Epidermal melanocyte (primary cell): ENCODE measurements at regions not wholly inside any gene's neighbourhood (a gene's known extent, or its start where the extent isn't known, plus 50 kb on each side); places are given as distances from the start of the nearest gene placed in this dataset.

Source experiments
- DNase-seq: peaks from one replicate; pipeline ENCODE4 v3.0.0; 2011; ENCODE audit warnings: low spot score; ENCODE audit not compliant: insufficient read length

DNA sequence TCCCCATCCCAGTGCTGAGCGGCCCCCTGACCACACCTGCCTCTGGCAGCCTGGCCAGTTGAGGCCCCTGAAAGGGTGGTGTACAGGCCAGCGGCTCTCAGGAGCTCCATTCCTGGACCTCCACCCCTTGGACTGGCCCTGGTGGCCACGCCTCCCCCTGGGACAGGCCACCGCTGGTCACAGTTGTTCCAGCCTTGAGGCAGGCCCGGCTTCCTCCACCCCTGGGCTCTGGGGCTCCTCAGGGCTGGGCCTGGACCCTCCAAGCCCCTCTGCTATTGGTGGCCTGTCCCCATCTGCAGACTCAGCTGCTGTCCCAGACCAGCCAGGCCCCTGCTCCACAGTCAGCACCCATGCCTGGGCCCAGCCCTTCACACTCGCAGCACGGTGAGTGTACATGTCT, 93.2 kb upstream of the NKX1-1 start:
- no peak for DNase-seq

DNA sequence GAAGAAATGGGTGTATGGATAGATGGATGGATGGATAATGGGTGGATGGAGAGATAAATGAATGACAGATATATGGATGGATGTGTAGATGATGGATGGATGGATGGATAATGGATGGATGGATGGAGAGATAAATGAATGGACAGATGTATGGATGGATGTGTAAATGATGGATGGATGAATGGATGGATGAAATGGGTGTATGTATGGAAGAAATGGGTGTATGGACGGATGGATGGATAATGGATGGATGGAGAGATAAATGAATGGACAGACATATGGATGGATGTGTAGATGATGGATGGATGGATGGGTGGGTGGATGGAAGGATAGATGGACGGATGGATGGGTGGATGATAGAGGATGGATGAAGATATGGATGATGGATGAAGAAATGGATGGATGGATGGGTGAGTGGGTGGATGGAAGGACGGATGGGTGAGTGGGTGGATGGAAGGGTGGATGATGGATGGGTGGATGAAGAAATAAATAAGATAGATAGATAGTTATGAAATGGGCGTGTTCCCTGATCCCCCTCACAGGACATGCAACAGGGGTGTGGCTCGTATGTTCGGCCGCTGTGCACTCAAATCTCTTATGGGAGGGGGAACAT, 91.1 kb upstream of the NKX1-1 start:
- DNase-seq, result no peak

DNA sequence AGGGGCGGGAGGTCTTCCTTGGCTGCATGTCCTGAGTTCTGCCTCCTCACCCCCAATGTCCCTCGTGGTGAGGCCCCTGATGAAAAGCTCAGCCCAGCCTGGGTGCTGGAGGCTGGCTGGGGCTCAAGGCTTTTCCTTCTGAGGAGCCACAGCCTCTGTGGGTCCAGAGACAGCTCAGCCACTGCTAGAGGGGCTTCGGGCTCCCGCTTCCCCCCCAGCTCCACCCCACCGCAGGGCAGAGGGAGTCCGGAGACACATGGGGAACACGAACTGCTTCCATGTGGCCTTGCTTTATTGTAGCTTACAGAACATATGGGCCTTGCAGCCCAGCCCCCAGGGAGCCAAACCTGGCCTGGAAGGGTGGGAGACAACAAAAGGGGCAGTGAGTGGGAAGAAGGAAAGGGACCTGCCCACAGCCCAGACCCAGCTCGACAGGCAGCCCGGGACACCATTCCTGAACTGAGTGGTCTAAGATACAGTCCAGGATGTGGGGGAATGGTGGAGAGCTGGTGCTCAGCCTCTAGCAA, 89.9 kb upstream of the NKX1-1 start:
- no peak for DNase-seq

DNA sequence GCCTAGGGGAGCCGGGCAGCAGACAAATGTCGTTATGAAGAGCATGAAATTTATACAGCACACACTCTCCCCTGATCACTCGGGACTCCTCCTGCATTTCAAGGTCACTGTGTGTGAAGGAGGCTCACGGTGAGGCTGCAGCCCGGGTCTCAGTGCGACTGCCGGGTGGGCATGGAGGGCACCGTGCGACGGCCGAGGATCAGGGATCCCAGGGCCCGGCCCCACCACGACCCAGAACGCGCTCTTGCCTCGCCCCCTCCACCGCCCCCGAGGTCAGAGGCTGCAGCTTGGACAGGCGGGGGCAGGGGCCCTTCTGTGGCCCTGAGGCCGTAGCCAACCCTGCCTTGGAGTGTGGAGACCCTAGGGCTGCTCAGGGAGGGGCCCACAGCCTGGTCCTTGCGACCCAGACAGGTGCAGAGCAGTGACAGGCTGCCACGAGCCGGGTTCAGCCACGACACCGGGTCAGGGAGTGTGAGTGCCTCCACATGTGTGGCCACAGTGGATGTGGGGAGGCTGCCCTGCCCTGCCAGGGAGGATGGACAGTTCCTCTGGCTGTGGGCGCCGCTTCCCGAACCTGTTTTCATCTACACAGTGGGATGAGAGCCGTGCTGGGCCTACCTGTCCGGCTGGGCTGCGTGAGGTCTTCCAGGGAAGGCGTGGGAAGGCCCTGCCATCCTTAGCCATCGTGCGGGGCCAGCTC, 89.3 kb upstream of the NKX1-1 start:
- no peak for DNase-seq

DNA sequence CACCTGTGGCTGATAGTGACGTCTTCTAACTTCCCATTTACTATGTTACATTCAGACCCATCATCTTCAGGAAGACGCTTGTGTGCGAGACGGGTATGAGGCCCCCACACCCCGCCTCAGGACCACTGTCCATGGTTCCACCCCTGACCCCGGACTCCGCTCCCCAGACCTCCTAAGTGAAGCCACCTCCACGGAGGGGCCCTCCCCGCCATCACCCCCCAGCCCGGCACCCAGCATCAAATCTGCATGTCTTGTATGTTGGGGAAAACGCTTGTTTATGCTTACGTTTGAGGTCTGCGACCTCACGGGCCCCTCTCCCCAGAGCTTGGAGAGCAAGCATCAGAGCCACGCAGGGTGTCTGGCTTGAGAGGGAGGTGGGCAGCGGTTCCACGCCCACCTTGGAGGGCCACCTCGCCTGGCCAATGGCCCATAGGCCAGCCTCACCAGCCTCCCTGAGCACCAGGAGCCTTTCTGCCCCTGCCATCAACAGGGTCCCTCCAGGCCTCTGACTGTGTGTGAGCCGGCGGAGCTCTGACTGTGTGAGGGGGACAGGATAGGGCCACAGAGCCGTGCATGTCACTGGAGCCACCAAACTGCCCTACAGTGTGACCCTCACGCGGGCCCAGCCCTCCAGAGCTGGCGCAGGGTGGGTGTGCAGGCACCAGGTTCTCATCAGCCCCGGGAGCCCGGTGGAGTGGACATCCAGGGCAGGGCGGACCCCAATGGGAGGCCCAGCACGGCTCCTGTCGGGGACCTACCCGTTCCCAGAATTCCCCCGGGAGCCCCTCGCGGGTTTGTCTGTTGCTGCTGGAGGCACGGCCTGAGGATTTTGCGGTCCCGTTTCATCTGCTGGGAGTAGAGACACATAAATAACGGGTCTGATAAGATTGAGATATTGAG, 88.4 kb upstream of the NKX1-1 start:
- no peak for DNase-seq

DNA sequence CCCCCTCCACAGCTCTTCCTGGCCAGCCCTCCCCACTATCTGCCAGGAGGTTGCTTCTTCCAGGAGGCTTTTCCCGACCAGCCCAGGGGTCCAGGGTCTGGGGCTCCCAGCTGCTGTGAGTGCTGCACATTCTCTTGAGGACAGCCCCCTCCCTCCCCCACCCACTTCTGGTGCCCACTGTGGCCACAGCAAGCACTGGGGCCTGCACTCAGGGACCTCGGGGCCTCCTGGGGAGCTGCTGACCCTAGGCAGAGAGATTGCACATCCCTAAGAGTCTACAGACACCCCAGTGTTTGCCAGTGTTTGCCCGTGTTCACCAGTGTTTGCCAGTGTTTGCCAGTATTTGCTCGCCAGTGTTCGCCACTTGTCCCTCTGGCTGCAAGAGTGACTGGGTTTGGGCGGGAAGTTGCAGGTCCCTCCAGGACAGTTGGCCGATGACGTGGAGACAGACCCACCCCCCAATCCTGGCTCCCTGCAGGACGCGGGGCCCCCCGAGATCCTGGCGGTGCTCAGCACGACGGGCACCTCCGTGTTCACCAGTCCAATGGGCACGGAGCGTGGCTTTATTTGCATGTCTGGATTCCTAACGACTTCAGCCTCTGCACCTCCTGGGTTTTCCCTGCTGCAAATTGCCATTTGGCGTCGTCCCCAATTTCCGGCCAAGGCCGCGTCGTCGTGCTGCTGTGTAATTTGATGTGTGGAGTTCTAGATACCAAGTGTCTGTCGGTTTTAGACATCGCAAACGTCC, 87.5 kb upstream of the NKX1-1 start:
- DNase-seq, result no peak

DNA sequence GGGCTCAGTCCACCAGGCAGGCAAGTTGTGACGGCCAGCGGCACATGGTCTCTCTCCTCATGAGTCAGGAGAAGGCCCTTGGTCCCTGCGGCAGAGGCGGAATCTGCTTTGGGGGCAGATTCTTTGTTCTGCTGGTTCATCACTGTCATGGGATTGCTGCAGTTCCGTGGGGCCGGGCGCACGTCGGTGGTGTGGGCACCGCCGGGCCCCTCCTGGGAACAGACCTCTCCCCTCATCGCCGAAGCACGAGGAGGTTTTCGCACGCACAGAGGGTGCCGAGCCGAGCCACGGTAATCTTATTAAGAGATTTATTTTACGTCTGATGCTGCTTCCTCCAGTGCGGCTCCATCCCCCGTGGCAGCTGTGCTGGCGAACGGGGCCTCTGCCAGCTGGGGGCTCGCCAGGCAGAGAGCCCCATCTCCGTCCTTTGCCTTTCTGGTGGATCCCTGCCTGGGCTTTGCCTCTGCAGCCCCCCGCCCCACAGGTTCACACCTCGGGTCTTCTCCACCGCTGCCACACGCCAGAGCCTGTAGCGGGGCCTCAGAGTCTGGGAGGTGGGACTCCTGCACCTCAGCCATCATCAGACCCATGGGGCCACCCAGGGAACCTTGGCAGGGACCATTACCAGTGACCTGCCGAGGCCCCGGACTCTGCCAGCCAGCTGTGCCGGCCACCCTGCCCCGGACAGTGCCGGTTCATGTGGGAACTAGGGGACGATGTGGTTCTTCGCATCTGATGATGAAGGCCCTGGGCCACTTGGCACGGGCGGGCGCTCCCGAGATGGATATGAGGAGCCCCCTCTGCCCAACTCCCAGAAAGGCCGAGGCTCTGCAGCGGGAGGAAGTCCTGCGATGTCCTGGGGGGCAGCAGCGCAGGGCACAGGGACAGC, 86.7 kb upstream of the NKX1-1 start:
- no peak for DNase-seq

DNA sequence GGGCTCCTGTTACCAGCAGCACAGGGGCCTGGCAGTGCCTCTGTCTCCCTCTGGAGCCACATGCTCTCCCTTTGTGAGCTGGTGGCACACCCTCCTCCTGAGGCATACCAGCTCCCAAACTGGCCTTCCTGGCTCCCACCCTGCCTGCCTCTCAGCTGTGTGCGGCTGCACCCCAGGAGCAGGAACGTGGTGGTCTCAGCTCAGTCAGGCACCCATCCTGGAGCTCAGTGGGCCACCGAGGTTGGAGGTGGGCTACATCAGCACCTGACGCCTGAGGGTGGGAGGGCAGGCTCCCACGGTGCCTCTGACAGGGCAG, 85.9 kb upstream of the NKX1-1 start:
- no peak for DNase-seq

DNA sequence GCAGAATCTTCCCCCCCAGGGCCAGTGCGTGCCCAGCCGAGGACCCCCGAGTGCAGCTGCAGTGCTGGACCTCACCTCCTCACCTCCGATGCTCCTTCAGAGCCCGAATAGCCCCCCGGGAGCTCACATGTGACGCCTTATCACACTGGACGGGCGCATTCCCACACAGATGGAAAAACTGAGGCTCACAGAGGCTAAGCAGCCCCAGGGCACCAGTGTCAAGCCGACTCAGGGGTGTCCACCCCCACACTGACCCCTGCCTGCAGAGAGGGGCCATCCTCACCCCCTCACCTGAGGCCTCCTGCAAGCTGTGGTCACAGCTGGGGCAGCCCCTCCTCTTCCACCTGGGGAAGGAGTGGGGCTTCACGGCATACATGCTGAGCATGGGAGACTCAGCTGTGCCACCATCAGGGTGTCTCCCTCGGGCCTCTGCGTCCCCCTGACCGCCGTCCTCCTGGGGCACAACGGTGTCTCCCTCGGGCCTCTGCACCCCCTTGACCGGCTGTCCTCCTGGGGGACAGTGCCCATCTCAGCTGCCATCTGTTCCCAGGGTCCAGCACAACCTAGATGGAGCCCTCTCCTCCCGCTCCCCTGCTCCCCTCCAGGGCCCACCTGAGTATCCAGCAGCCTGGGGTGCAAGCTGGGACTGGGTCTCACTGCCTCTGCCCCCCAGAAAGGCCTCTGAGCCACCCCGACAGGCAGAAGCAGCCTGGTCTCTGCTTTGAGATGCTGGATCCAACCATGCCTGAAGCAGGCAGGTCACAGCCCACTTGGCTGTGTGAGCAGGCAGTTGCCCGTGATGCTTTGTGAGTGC, 85.3 kb upstream of the NKX1-1 start:
- DNase-seq, result no peak

DNA sequence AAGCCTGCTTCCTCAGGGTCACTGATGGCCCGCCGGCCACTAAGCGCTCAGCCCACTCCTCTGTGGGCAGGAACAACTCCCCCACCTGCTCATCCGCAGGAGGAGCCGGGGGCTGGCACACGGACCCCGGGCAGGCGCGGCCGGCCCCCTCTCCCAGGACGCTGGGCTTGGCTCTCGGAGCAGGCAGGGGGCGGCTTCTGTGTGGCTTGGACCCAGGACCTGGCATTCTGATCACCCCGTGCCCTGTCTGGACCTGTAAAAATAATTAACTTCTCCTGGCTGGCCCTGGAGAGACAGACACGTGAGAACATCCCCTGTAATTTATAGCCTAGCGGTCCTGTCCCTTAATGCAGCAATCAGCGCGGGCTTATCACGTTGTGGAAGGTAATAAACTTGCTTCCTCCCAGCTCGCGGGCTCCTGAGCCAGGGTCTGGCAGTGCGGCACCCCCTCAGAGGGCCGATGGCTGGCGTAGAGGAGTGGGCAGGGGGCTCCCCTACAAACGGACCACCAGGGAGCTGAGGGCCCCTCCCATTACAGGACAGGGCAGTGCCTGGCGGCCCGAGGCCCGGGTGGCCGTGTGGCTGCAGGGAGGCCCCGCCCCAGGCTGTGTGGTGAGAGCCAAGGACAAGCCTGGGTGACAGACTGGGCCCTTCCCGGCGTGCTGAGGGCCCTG, 84.5 kb upstream of the NKX1-1 start:
- no peak for DNase-seq

DNA sequence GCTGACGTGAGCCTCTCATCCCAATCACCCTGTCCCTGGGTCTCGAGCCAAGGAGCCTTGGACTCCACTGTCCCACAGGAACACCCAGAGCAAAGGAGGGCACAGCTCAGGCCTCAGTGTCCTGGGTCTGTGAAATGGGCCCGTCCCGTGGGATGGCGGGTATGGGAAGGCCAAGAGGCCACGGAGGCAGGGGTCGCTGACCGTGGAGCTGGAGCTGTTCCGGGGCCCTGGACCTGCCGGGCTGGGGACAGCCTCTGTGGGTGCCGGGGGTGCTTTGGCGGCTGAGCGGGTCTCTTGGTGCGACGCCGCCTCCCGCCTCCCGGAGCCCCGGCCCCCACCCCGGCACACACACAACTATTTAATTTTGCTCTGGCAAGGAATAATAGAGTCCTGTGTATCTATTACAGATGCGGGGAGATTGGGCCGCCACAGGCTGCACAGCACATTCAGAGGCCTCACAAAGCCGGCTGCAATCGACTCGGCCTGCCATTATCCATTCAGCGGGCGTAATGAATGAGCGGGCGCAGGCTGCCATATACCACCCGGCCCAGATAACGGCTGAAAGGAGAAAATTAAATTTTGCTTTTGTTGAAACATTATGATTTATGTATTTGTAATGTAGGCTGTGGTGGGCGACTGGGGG, 83.9 kb upstream of the NKX1-1 start:
- DNase-seq, result no peak

DNA sequence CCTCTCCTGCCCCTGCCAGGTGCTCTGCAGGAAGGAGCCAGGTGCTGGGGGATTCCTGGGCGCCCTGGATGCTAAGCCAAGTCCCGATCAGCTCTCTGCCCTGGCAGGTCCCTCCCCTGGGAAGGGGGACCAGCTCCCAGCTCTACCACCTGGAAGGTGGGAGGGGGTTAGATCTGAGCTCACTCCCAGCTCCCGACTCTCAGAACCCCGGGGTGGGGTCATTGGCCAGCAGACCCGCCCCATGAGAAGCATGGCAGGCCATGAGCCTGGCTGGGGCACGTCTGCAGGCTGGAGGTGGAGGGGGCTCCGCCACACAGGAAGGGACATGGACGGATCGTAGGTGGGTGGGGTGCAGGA, 83.4 kb upstream of the NKX1-1 start:
- no peak for DNase-seq

DNA sequence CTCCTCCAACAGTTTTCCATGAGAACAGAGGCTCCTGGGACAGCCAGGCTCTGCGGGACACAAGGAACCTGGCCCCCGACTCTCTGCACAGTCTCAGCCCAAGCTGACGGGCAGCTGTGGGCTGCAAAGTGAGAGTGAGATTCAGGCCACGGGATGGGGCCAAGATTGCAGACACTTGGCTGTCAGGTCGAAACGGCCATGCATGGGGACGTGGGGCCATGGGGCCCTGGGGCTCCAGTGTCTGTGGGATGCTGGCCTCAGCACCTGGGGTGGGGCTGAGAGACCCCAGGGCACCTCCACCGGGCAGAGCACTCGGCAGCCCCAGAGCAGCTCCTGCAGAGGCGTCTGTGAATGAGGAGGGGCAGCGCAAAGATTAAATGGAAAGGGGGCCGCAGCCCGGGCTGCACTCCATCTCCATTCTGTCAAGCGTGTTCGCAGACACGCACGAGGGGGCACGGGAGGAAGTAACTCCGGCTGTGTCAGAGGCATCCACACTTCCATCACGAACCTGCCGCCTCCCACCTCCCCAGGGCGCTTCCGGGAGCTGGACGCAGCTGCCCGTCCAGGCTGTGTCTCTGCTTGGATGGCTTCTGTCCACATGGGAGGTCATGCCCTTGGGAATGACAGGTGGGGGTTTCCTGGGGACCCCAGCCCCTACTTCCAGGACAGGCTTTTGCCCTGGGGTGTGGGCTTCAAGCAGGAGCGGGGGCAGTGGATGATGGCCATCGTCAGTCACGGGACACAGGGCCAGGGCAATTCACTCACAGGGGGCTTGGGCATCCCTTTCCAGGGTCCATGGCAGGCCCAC, 82.8 kb upstream of the NKX1-1 start:
- no peak for DNase-seq

DNA sequence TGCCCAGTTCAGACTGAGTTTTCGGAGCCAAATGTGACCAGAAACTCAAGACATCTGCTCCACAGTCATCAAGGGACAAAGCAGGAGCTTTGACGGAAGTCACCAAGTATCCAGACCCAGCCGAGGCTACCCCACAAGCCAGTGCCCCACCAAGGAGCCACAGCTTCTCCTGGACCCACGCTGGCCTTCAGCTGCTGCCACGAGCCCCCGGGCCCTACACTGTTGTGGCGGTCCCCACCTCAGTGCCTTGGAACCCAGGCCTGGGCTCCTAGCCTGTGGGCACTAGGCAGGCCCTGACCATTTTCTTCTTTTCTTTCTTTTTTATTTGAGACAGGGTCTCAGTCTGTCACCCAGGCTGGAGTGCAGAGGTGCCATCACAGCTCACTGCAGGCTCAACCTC, 82.1 kb upstream of the NKX1-1 start:
- DNase-seq, result no peak

DNA sequence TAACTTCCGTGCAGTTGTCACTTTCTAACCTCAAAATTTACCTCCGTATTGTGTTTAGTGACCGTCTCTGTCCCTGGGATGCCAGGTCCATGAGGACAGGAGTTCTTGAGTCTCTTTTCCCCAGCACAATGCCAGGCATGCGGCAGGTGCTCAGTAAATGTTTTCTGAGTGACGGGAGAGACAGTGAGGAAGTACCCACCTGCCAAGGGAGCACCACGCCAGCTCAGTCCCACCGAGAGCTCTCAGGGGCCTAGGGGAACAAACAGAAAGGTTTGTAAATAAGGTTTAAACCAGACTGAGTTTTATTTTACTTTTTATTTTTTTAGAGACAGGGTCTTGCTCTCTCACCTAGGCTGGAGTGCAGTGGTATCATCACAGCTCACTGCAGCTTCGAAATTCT, 81.5 kb upstream of the NKX1-1 start:
- DNase-seq, result no peak

DNA sequence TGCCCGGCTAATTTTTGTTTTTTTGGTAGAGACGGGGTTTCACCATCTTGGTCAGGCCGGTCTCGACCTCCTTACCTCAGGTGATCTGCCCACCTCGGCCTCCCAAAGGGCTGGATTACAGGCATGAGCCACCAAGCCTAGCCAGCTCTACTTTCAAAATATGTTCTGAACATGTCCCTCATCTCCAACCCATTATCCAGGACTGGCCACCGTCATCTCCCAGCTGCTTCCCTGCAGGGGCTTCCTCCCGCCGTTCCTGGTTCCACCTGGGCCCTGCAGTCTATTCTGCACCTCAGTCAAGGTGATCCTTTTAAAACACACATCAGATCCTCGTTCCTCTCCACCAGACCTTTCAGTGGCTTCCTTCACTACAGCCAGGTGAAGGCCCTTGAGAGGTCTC, 80.9 kb upstream of the NKX1-1 start:
- no peak for DNase-seq

DNA sequence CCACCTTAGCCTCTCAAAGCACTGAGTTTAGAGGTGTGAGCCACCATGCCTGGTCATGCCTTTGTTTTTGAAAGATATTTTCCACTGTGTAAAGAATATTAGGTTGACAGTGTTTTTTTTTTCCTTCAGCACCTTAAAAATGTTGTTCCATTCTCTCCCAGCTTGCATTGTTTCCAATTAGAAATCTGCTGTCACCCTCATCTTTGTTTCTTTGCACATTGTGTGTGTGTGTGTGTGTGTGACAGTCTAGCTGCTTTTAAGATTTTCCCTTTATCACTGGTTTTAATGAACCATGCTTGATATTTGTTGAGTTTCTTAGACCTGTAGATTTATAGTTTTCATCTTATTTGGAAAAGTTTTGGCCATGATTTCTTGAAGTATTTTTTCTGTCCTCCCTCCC, 79.0 kb upstream of the NKX1-1 start:
- DNase-seq, result no peak

DNA sequence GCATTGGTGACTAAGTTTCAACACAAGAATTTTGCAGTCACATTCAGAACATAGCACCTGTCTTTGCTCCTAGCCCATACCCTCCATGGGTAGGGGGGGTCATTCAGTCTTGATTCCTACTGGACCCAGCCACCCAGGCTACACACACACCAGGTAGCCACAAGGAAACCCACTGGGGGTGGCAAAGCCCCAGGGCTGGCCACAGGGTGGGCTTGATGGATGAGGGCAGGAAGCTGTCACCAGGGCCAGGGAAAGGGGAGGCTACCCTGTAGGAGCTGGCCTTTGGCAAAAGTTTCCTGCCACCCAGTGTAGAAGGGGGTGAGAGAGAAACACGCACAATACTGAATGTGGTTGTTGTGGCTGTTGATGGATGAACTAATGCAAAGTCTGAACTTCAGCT, 74.5 kb upstream of the NKX1-1 start:
- DNase-seq, result no peak
